ENCODE measurements at regions not wholly inside any gene's neighbourhood (a gene's known extent, or its start where the extent isn't known, plus 50 kb on each side); places are given as distances from the start of the nearest gene placed in this dataset.

- Histone ChIP-seq H3K27me3 (ENCODE audit: control insufficient read depth in 1 of 2, insufficient read depth in 2 of 2, low read length in 2 of 2) (peaks cover 0 to 11% of the 10 kb centered on the region in 2 experiments), H3K4me1 (ENCODE audit: insufficient read depth, low read length) (no peaks in the 10 kb centered on the region), H3K27ac (ENCODE audit: low read depth in 1 of 2, low read length in 2 of 2) (no peak overlapping the region), H3K36me3 (ENCODE audit: insufficient read depth, low read length) (no peaks in the 10 kb centered on the region), H3K4me3 (ENCODE audit: low read length) (no peak overlapping the region), H3K9me3 (ENCODE audit: control insufficient read depth in 1 of 2, insufficient read depth in 1 of 2, low read length in 2 of 2) (peaks cover 0 to 13% of the 10 kb centered on the region in 2 experiments)
- Mint-ChIP-seq H3K4me3 (no peak overlapping the region), H3K36me3 (ENCODE audit: low read depth) (no peaks in the 10 kb centered on the region), H3K4me1 (ENCODE audit: low read depth) (no peaks in the 10 kb centered on the region), H3K27me3 (peaks cover 8% of the 10 kb centered on the region), H3K9me3 (no peaks in the 10 kb centered on the region), H3K27ac (no peak overlapping the region)
- intact Hi-C loops (cut with DNase I, micrococcal nuclease) = no loop called here
- no peak for DNase-seq
- TF ChIP-seq, protein P1, sequence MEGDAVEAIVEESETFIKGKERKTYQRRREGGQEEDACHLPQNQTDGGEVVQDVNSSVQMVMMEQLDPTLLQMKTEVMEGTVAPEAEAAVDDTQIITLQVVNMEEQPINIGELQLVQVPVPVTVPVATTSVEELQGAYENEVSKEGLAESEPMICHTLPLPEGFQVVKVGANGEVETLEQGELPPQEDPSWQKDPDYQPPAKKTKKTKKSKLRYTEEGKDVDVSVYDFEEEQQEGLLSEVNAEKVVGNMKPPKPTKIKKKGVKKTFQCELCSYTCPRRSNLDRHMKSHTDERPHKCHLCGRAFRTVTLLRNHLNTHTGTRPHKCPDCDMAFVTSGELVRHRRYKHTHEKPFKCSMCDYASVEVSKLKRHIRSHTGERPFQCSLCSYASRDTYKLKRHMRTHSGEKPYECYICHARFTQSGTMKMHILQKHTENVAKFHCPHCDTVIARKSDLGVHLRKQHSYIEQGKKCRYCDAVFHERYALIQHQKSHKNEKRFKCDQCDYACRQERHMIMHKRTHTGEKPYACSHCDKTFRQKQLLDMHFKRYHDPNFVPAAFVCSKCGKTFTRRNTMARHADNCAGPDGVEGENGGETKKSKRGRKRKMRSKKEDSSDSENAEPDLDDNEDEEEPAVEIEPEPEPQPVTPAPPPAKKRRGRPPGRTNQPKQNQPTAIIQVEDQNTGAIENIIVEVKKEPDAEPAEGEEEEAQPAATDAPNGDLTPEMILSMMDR (IDR thresholded peaks at IDR 0.05) = no peak
- no peak for ATAC-seq (ENCODE audit: poor library complexity)
- ChIA-PET CTCF (no interaction called here), POLR2A (no interaction called here)
Observed at GRCh38 chr20:61178551-61179071, 73.5 kb upstream of the CDH4 start.

- no peaks in the 10 kb centered on the region for H3K9me3 ChIP-seq (ENCODE audit: control insufficient read depth in 1 of 2, insufficient read depth in 1 of 2, low read length in 2 of 2)
- H3K36me3 Mint-ChIP-seq (ENCODE audit: low read depth) = no peaks in the 10 kb centered on the region
- H3K4me1 Mint-ChIP-seq (ENCODE audit: low read depth) = no peaks in the 10 kb centered on the region
- no peaks in the 10 kb centered on the region for H3K4me1 ChIP-seq (ENCODE audit: insufficient read depth, low read length)
- DNase-seq (no peak), ATAC-seq (ENCODE audit: poor library complexity) (no peak)
- H3K27ac ChIP-seq (ENCODE audit: low read depth in 1 of 2, low read length in 2 of 2) = no peak overlapping the region
- H3K27me3 Mint-ChIP-seq = peaks cover 8% of the 10 kb centered on the region
- H3K9me3 Mint-ChIP-seq = no peaks in the 10 kb centered on the region
- POLR2A ChIA-PET = no interaction called here
- CTCF ChIA-PET = no interaction called here
- TF ChIP-seq, protein P1 (IDR thresholded peaks at IDR 0.05) = no peak
- intact Hi-C loops (cut with DNase I, micrococcal nuclease) = no loop called here
- no peaks in the 10 kb centered on the region for H3K36me3 ChIP-seq (ENCODE audit: insufficient read depth, low read length)
- no peak overlapping the region for H3K4me3 Mint-ChIP-seq
- peaks cover 0 to 2% of the 10 kb centered on the region in 2 experiments for H3K27me3 ChIP-seq (ENCODE audit: control insufficient read depth in 1 of 2, insufficient read depth in 2 of 2, low read length in 2 of 2)
- no peak overlapping the region for H3K27ac Mint-ChIP-seq
- H3K4me3 ChIP-seq (ENCODE audit: low read length) = no peak overlapping the region
Observed at GRCh38 chr20:61184194-61184593, 67.9 kb upstream of the CDH4 start.

DNA sequence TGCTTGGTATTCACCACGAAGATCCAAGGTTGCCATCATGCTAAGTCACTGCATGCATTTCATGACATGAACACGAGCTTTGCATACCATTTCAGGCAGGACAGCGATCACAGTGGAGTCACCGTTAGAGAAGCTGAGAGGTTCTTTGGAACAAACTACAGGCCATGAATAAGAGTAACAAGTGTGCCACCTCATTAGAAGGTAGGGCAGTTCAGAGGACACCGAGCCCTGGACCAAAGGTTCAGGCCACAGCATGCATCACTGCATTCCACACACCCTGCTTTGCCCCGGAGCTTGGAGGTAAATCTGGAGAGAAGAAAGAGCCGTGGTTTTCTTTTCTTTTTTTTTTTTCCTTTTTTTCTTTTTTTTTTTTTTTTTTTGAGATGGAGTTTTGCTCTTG, 66.9 kb upstream of the CDH4 start:
- CTCF ChIA-PET = no interaction called here
- no peak overlapping the region for H3K27ac ChIP-seq (ENCODE audit: low read depth in 1 of 2, low read length in 2 of 2)
- POLR2A ChIA-PET = no interaction called here
- no peak overlapping the region for H3K4me3 ChIP-seq (ENCODE audit: low read length)
- no peaks in the 10 kb centered on the region for H3K36me3 ChIP-seq (ENCODE audit: insufficient read depth, low read length)
- no peaks in the 10 kb centered on the region for H3K4me1 ChIP-seq (ENCODE audit: insufficient read depth, low read length)
- Mint-ChIP-seq H3K36me3 (ENCODE audit: low read depth) (no peaks in the 10 kb centered on the region), H3K27ac (no peak overlapping the region), H3K27me3 (peaks cover 5% of the 10 kb centered on the region), H3K9me3 (no peaks in the 10 kb centered on the region), H3K4me3 (no peak overlapping the region), H3K4me1 (ENCODE audit: low read depth) (no peaks in the 10 kb centered on the region)
- TF ChIP-seq, protein P1 (IDR thresholded peaks at IDR 0.05) = no peak
- no peak for DNase-seq
- intact Hi-C loops (cut with DNase I, micrococcal nuclease) = no loop called here
- H3K27me3 ChIP-seq (ENCODE audit: control insufficient read depth in 1 of 2, insufficient read depth in 2 of 2, low read length in 2 of 2) = peaks cover 0 to 2% of the 10 kb centered on the region in 2 experiments
- H3K9me3 ChIP-seq (ENCODE audit: control insufficient read depth in 1 of 2, insufficient read depth in 1 of 2, low read length in 2 of 2) = no peaks in the 10 kb centered on the region
- ATAC-seq (ENCODE audit: poor library complexity) = no peak

Data from CD4-positive, alpha-beta T cell (primary cell).